GM12865 (cell line): ENCODE measurements at regions not wholly inside any gene's neighbourhood (a gene's known extent, or its start where the extent isn't known, plus 50 kb on each side); places are given as distances from the start of the nearest gene placed in this dataset.

Experiments used
- DNase-seq: peaks from one replicate; pipeline ENCODE4 v3.0.0; 2010; ENCODE audit warnings: low read depth
- H3K4me3 ChIP-seq: 2 replicates; pipeline ENCODE4 v1.5.1; 2011; ENCODE audit warnings: mild to moderate bottlenecking, low read depth, low read length, control low read depth
- CTCF ChIP-seq: IDR thresholded peaks from 2 replicates; pipeline ENCODE4 v1.5.1; 2011; ENCODE audit warnings: low read length, control low read depth, low read depth, inconsistent platforms; ENCODE audit not compliant: insufficient read depth; ENCODE audit errors: missing control alignments

DNA sequence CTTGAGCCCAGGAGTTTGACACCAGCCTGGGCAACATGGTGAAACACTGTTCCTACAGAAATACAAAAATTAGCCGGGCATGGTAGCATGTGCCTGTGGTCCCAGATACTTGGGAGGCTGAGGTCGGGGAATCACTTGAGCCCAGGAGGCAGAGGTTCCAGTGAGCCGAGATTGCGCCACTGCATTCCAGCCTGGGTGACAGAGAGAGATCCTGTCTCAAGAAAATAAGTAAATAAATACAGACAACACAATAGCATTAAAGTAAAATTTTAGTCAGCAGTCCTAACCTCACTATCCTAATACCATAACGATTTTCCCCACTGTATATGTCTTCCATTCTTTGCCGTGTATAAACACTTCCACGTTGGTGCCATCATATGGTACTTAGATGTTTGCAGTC lies 83.0 kb upstream of the MBOAT2 start:
- no peak for TF ChIP-seq CTCF
- no peak overlapping the region for H3K4me3 ChIP-seq

DNA sequence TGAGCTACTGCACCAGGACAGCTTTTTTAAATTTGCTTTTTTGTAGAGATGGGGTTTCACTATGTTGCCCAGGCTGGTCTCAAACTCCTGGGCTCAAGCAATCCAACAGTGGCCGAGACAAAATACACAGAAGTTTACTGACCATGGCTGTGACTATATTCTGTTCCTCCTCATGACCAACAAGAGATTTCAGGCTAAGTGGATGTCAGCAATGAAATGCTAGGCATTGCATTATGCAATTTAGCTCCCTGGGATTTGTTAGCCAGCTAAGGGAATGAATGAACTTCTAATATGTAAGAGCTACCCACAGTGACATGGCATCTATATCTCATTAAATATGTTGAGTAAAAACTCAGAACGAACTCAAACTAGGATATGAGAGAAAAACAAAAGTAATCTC lies 81.9 kb upstream of the MBOAT2 start:
- no peak for TF ChIP-seq CTCF
- no peak overlapping the region for H3K4me3 ChIP-seq
- DNase-seq, result no peak

More for the DNA sequence above, 83.0 kb upstream of the MBOAT2 start:
- no peak for DNase-seq

DNA sequence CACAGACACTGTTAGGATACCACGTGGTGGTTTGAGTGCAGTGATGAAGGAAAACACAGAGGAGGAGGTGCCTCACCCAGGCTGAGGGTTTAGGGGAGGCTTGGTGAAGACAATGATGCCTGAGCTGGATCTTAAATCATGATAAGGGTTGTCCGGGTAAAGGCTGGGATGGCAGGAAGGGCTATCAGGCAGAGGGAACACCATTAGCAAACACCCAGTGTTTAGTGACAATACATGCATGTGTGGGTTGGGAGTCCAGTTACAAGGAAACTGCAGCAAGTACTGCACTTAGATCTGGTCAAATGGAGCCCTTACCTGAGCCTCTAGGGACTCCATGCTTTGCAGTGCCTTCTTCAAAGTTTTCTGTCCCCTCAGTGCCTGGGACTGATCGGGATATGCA lies 79.8 kb upstream of the MBOAT2 start:
- H3K4me3 ChIP-seq, result no peak overlapping the region
- TF ChIP-seq CTCF, result no peak
- DNase-seq, result no peak

GRCh38 chr2:9082158-9082557 lies 78.7 kb upstream of the MBOAT2 start:
- no peak overlapping the region for H3K4me3 ChIP-seq
- DNase-seq, result no peak
- TF ChIP-seq CTCF, result no peak

DNA sequence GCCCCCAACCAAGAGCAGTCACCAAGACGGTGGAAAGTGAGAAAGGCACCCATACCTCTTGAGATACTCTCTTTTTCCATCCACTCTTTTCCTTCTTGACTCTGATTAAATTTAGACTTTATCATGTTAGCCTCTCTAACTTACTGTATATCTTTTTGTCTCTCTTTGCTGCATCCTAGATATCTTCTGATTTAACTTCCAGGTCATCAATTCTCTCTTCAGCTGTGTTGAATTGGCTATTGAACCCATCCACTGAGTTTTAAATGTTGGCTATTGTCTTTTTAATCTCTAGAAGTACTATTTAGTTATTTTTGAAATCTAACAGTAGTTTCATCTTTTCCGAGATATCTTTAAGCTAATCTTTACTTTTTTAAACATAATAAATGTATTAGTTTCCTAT lies 78.3 kb upstream of the MBOAT2 start:
- DNase-seq, result no peak
- no peak for TF ChIP-seq CTCF
- H3K4me3 ChIP-seq, result no peak overlapping the region

DNA sequence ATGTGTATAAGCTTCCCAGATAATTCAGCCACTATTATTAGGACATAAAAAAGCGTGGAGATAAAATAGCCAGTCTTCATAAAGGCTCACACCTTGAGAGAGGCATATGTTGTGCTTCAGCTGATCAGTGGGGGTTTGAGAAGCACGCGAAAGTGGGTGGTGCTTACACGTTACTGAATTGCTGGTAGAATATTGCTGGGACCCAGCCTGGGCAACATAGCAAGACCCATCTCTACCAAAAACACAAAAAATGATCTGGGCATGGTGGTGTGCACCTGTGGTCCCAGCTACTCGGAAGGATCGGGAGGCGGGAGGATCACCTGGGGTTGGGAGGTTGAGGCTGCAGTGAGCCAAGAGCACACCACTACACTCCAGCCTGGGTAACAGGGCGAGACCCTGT lies 74.9 kb upstream of the MBOAT2 start:
- TF ChIP-seq CTCF, result no peak
- H3K4me3 ChIP-seq, result no peak overlapping the region
- DNase-seq, result no peak

GRCh38 chr2:9077691-9078090 lies 74.2 kb upstream of the MBOAT2 start:
- DNase-seq, result no peak
- no peak overlapping the region for H3K4me3 ChIP-seq
- TF ChIP-seq CTCF, result no peak
